ENCODE measurements at regions not wholly inside any gene's neighbourhood (a gene's known extent, or its start where the extent isn't known, plus 50 kb on each side); places are given as distances from the start of the nearest gene placed in this dataset.

- TF ChIP-seq CTCF (conservative IDR thresholded peaks at IDR 0.05; ENCODE audit: low read depth, low read length): no peak
- DNase-seq (ENCODE audit: low read depth): no peak
- no peak overlapping the region for H3K4me3 ChIP-seq (ENCODE audit: low read depth, low read length)
These were observed 655.9 kb upstream of the SOX11 start for GRCh38 chr2:5036256-5036655.

- TF ChIP-seq CTCF (conservative IDR thresholded peaks at IDR 0.05; ENCODE audit: low read depth, low read length): no peak
- H3K4me3 ChIP-seq (ENCODE audit: low read depth, low read length): no peak overlapping the region
- DNase-seq (ENCODE audit: low read depth): no peak
These were observed 652.8 kb upstream of the SOX11 start for GRCh38 chr2:5039241-5039975.

GRCh38 chr2:5040571-5040970 lies 651.6 kb upstream of the SOX11 start:
- no peak for TF ChIP-seq CTCF (conservative IDR thresholded peaks at IDR 0.05; ENCODE audit: low read depth, low read length)
- no peak for DNase-seq (ENCODE audit: low read depth)
- no peak overlapping the region for H3K4me3 ChIP-seq (ENCODE audit: low read depth, low read length)

DNA sequence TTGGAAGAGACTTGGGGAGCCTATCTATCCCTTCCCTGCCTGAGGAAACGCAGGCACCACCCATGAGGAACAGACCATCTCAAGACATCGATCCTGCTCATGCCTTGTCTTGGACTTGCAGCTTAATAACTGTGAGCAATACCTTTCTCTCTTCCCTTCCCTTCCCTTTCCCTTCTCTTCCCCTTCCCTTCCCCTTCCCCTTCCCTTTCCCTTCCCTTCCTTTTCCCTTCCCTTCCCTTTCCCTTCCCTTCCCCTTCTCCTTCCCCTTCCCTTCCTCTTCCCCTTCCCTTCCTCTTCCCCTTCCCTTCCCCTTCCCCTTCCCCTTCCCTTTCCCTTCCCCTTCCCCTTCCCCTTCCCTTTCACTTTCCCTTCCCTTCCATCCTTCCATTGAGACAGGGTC lies 650.7 kb upstream of the SOX11 start:
- DNase-seq (ENCODE audit: low read depth): no peak
- no peak for TF ChIP-seq CTCF (conservative IDR thresholded peaks at IDR 0.05; ENCODE audit: low read depth, low read length)
- no peak overlapping the region for H3K4me3 ChIP-seq (ENCODE audit: low read depth, low read length)

- no peak overlapping the region for H3K4me3 ChIP-seq (ENCODE audit: low read depth, low read length)
- DNase-seq (ENCODE audit: low read depth): no peak
- TF ChIP-seq CTCF (conservative IDR thresholded peaks at IDR 0.05; ENCODE audit: low read depth, low read length): no peak
These were observed 649.3 kb upstream of the SOX11 start for GRCh38 chr2:5042666-5043440.

GRCh38 chr2:5051300-5051699 lies 640.9 kb upstream of the SOX11 start:
- no peak for DNase-seq (ENCODE audit: low read depth)
- TF ChIP-seq CTCF (conservative IDR thresholded peaks at IDR 0.05; ENCODE audit: low read depth, low read length): no peak
- H3K4me3 ChIP-seq (ENCODE audit: low read depth, low read length): no peak overlapping the region

Measured in choroid plexus epithelial cell (primary cell).